ENCODE measurements at regions not wholly inside any gene's neighbourhood (a gene's known extent, or its start where the extent isn't known, plus 50 kb on each side); places are given as distances from the start of the nearest gene placed in this dataset.
"Not testable (repeated sequence)": the region's sequence is repeated elsewhere in the genome, so short reads cannot be mapped to it uniquely, and the experiment has no call there.

DNA sequence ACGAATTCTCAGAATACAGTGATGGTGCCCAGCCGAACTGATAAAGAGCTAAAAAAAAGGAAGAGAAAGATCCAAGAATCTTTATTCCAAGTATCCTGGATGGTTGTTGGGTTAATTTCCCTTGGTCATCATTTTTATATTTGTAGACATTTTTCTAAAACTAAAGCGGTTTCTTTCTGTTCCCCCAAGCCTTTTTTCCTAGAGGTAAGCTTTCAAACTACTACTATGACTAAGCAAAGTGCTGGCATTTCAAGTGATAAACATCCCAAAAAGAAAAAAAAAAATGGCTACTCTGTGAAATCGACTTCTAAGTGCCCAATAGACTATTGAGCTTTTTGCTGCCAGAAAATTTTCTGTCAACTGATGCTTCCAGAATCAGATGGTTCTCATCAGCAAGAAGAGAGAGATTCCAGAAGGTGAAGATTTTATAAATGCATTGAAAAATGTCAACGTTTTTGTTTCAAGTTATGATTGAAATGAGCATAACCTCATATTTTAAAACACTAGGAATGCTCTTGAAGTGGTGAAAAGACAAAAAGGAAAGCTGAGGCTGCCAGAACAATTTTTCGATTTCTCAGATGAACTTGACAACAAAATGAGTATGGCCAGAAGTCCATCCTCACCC is 96.1 kb upstream of the ZC3H11B start:
- Histone ChIP-seq H3F3A (ENCODE audit: insufficient read depth) (0 out of 2 replicates have a peak, but pooled peaks cover 6% of the 10 kb centered on the region), H3K4me2 (ENCODE audit: unreplicated experiment) (no peak overlapping the region), H3K9me3 (ENCODE audit: low read depth) (no peaks in the 10 kb centered on the region), H3K4me3 (no peak overlapping the region), H3K79me2 (ENCODE audit: insufficient read depth) (no peaks in the 10 kb centered on the region), H3K36me3 (ENCODE audit: low read depth) (no peaks in the 10 kb centered on the region), H3K4me1 (ENCODE audit: insufficient read depth) (no peaks in the 10 kb centered on the region), H3K9ac (no peak overlapping the region), H3K27ac (no peak overlapping the region), H2AFZ (no peak overlapping the region), H3K27me3 (replicated peaks; ENCODE audit: insufficient read depth) (peaks cover 8% of the 10 kb centered on the region), H3K9me2 (ENCODE audit: insufficient read depth) (no peaks in the 10 kb centered on the region), H4K20me1 (ENCODE audit: insufficient read depth) (no peaks in the 10 kb centered on the region)
- WGBS, 2 experiments (ENCODE audit: low coverage in 1 of 2, low lambda C conversion rate in 2 of 2, missing lambda C conversion rate in 2 of 2): 21 to 27% methylated on average over 6 of the region's 6 CpGs
- in situ Hi-C loops (cut with MboI): no loop called here
- TF ChIP-seq EZH2 (IDR thresholded peaks at IDR 0.05; ENCODE audit: insufficient read depth, poor library complexity, severe bottlenecking) (no peak), EZH2phosphoT487 (IDR thresholded peaks at IDR 0.05; ENCODE audit: insufficient read depth, low read depth) (no peak)
- no peak for DNase-seq

DNA sequence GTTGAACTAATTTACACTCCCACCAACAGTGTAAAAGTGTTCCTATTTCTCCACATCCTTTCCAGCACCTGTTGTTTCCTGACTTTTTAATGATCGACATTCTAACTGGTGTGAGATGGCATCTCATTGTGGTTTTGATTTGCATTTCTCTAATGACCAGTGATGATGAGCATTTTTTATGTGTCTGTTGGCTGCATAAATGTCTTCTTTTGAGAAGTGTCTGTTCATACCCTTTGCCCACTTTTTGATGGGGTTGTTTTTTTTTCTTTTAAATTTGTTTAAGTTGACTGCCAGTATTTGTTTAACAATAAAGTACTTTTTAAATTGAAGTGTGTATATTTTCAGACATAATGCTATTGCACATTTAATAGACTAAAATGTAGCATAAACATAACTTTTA is 95.0 kb upstream of the ZC3H11B start:
- H3K36me3 ChIP-seq (ENCODE audit: low read depth); H3K27me3 ChIP-seq (replicated peaks; ENCODE audit: insufficient read depth); H3K4me1 ChIP-seq (ENCODE audit: insufficient read depth); H3K4me3 ChIP-seq; H3K4me2 ChIP-seq (ENCODE audit: unreplicated experiment); H3K9ac ChIP-seq; H4K20me1 ChIP-seq (ENCODE audit: insufficient read depth); H3K9me3 ChIP-seq (ENCODE audit: low read depth); H2AFZ ChIP-seq; H3K9me2 ChIP-seq (ENCODE audit: insufficient read depth); H3K27ac ChIP-seq; in situ Hi-C loops (cut with MboI); DNase-seq; H3F3A ChIP-seq (ENCODE audit: insufficient read depth); H3K79me2 ChIP-seq (ENCODE audit: insufficient read depth): not testable (repeated sequence)
- WGBS, 2 experiments (ENCODE audit: low coverage in 1 of 2, low lambda C conversion rate in 2 of 2, missing lambda C conversion rate in 2 of 2): 95 to 100% methylated on average over 1 of the region's 1 CpG

DNA sequence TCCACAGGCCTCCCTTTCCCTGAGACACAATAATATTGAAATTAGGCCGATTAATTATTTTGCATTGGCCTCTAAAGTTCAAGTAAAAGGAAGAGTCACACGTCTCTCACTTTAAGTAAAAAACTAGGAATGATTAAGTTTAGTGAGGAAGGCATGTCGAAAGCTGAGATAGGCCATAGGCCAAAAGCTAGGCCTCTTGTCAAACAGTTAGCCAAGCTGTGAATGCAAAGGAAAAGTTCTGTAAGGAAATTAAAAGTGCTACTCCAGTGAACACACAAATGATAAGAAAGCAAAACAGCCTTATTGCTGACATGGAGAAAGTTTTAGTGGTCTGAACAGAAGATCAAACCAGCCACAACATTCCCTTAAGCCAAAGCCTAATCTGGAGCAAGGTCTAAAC is 91.4 kb upstream of the ZC3H11B start:
- H3K9ac ChIP-seq; H3K27me3 ChIP-seq (replicated peaks; ENCODE audit: insufficient read depth); DNase-seq; H3K9me2 ChIP-seq (ENCODE audit: insufficient read depth); H3K4me1 ChIP-seq (ENCODE audit: insufficient read depth); H3K4me3 ChIP-seq; H3K4me2 ChIP-seq (ENCODE audit: unreplicated experiment); H3K36me3 ChIP-seq (ENCODE audit: low read depth); in situ Hi-C loops (cut with MboI); H2AFZ ChIP-seq; H3K79me2 ChIP-seq (ENCODE audit: insufficient read depth); H3K9me3 ChIP-seq (ENCODE audit: low read depth); H3F3A ChIP-seq (ENCODE audit: insufficient read depth); H3K27ac ChIP-seq; H4K20me1 ChIP-seq (ENCODE audit: insufficient read depth): not testable (repeated sequence)
- WGBS, 2 experiments (ENCODE audit: low coverage in 1 of 2, low lambda C conversion rate in 2 of 2, missing lambda C conversion rate in 2 of 2): 57 to 69% methylated on average over 3 of the region's 3 CpGs

DNA sequence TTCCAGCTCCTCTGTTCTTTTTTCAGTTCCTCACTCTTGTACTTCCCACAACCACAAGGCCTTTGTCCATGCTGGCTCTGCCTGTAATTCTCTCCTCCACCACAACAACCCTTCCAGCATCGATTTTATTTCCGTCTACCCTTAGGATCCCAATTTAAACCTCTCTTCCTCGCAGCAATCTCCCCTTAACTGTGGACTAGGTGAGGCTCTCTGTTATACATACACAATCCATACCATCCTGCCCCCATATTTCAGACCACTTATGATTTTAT is 90.4 kb upstream of the ZC3H11B start:
- in situ Hi-C loops (cut with MboI): no loop called here
- no peak overlapping the region for H3K27ac ChIP-seq
- H3K9me2 ChIP-seq (ENCODE audit: insufficient read depth): no peaks in the 10 kb centered on the region
- peaks cover 3% of the 10 kb centered on the region for H3K27me3 ChIP-seq (replicated peaks; ENCODE audit: insufficient read depth)
- no peaks in the 10 kb centered on the region for H3F3A ChIP-seq (ENCODE audit: insufficient read depth)
- no peak overlapping the region for H2AFZ ChIP-seq
- no peak overlapping the region for H3K9ac ChIP-seq
- 84% methylated on average over 3 of the region's 3 CpGs for WGBS, 2 experiments (ENCODE audit: low coverage in 1 of 2, low lambda C conversion rate in 2 of 2, missing lambda C conversion rate in 2 of 2)
- H3K4me2 ChIP-seq (ENCODE audit: unreplicated experiment): no peak overlapping the region
- H3K4me1 ChIP-seq (ENCODE audit: insufficient read depth): no peaks in the 10 kb centered on the region
- TF ChIP-seq EZH2 (IDR thresholded peaks at IDR 0.05; ENCODE audit: insufficient read depth, poor library complexity, severe bottlenecking): no peak
- no peaks in the 10 kb centered on the region for H3K9me3 ChIP-seq (ENCODE audit: low read depth)
- no peak overlapping the region for H3K4me3 ChIP-seq
- H3K36me3 ChIP-seq (ENCODE audit: low read depth): no peaks in the 10 kb centered on the region
- no peak for DNase-seq
- no peaks in the 10 kb centered on the region for H4K20me1 ChIP-seq (ENCODE audit: insufficient read depth)
- H3K79me2 ChIP-seq (ENCODE audit: insufficient read depth): no peaks in the 10 kb centered on the region

DNA sequence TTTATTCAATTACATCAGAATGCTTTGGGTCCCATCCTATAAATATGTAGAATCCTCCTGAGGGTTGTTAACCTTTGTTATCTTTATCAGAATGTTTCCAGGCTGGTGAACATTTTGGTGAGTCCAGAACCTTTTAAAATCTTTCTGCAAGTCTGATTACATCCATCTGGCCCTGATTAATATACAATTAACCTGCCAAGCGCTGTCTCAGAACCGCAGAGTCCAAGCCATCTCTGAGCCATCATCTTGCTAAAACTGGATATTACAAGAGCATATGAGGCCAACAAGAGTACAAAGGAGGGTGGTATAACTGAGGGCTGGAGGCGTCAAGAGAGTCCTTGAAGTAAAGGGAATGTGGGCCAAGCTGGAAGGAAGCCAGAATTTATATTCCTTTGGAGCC is 88.6 kb upstream of the ZC3H11B start:
- H3K27me3 ChIP-seq (replicated peaks; ENCODE audit: insufficient read depth): no peaks in the 10 kb centered on the region
- no peak for DNase-seq
- H3K9me2 ChIP-seq (ENCODE audit: insufficient read depth): no peaks in the 10 kb centered on the region
- H3K9ac ChIP-seq: no peak overlapping the region
- in situ Hi-C loops (cut with MboI): no loop called here
- H3K36me3 ChIP-seq (ENCODE audit: low read depth): no peaks in the 10 kb centered on the region
- H4K20me1 ChIP-seq (ENCODE audit: insufficient read depth): no peaks in the 10 kb centered on the region
- no peak overlapping the region for H3K27ac ChIP-seq
- H3K4me3 ChIP-seq: no peak overlapping the region
- H3K9me3 ChIP-seq (ENCODE audit: low read depth): no peaks in the 10 kb centered on the region
- TF ChIP-seq EZH2phosphoT487 (IDR thresholded peaks at IDR 0.05; ENCODE audit: insufficient read depth, low read depth) (no peak), EZH2 (IDR thresholded peaks at IDR 0.05; ENCODE audit: insufficient read depth, poor library complexity, severe bottlenecking) (no peak)
- H2AFZ ChIP-seq: no peak overlapping the region
- WGBS, 2 experiments (ENCODE audit: low coverage in 1 of 2, low lambda C conversion rate in 2 of 2, missing lambda C conversion rate in 2 of 2): 29 to 32% methylated on average over 3 of the region's 3 CpGs
- no peaks in the 10 kb centered on the region for H3F3A ChIP-seq (ENCODE audit: insufficient read depth)
- no peaks in the 10 kb centered on the region for H3K79me2 ChIP-seq (ENCODE audit: insufficient read depth)
- H3K4me1 ChIP-seq (ENCODE audit: insufficient read depth): no peaks in the 10 kb centered on the region
- H3K4me2 ChIP-seq (ENCODE audit: unreplicated experiment): no peak overlapping the region
